HepG2 (cell line): ENCODE measurements at regions not wholly inside any gene's neighbourhood (a gene's known extent, or its start where the extent isn't known, plus 50 kb on each side); places are given as distances from the start of the nearest gene placed in this dataset.

ENCODE experiments used
- CBX5 ChIP-seq: sonication (generic); formaldehyde crosslinking; IDR thresholded peaks from 2 replicates; pipeline ENCODE4 v1.4.0; 2020; ENCODE audit warnings: missing genetic modification reagents, borderline replicate concordance
- CTCF ChIP-seq: sonication (generic); formaldehyde crosslinking; IDR thresholded peaks from 2 replicates; pipeline ENCODE4 v1.5.0; 2020; ENCODE audit warnings: mild to moderate bottlenecking, missing genetic modification reagents, moderate library complexity
- FOSL2 ChIP-seq: sonication (generic); formaldehyde crosslinking; IDR thresholded peaks from 2 replicates; pipeline ENCODE4 v1.4.0; 2020; ENCODE audit warnings: missing genetic modification reagents
- HNF4G ChIP-seq, 2 experiments: sonication (generic) in 1 of 2; formaldehyde crosslinking in 1 of 2; IDR thresholded peaks; 2 replicates each; pipeline versions ENCODE4 v1.4.0 to v1.6.1; 2011 to 2020; ENCODE audit warnings: borderline replicate concordance in 2 of 2, low read depth in 2 of 2, mild to moderate bottlenecking in 2 of 2, low read length in 1 of 2, missing genetic modification reagents in 1 of 2, moderate library complexity in 1 of 2
- KAT8 ChIP-seq: IDR thresholded peaks from 2 replicates; pipeline ENCODE4 v1.6.1; 2016; ENCODE audit warnings: missing genetic modification reagents, missing compliant biosample characterization
- MEIS1 ChIP-seq: sonication (generic); formaldehyde crosslinking; IDR thresholded peaks from 2 replicates; pipeline ENCODE4 v1.9.0; 2021; ENCODE audit warnings: mild to moderate bottlenecking, missing genetic modification reagents, moderate library complexity, borderline replicate concordance
- MLXIP ChIP-seq: sonication (generic); formaldehyde crosslinking; IDR thresholded peaks from 2 replicates; pipeline ENCODE4 v1.9.0; 2021; ENCODE audit warnings: missing genetic modification reagents, borderline replicate concordance
- MYNN ChIP-seq: sonication (generic); formaldehyde crosslinking; IDR thresholded peaks from 2 replicates; pipeline ENCODE4 v1.4.0; 2020; ENCODE audit warnings: mild to moderate bottlenecking, low read depth, missing genetic modification reagents
- POLR2A ChIP-seq, 2 experiments: IDR thresholded peaks; 2 replicates each; pipeline ENCODE4 v1.6.1; 2011; ENCODE audit warnings: low read depth in 2 of 2, low read length in 2 of 2, mild to moderate bottlenecking in 1 of 2, moderate library complexity in 1 of 2; ENCODE audit not compliant: insufficient read depth in 1 of 2
- RBM22 ChIP-seq: fragments of 200-400 bp; formaldehyde crosslinking; optimal IDR thresholded peaks from 2 replicates; pipeline ENCODE3; 2017; ENCODE audit warnings: mild to moderate bottlenecking, low read length, moderate library complexity
- SRSF9 ChIP-seq: fragments of 200-400 bp; formaldehyde crosslinking; IDR thresholded peaks from 2 replicates; pipeline ENCODE4 v1.6.1; 2018; ENCODE audit warnings: borderline replicate concordance, mild to moderate bottlenecking, low read depth, low read length; ENCODE audit not compliant: insufficient read depth, poor library complexity, severe bottlenecking
- ZNF260 ChIP-seq: sonication (generic); formaldehyde crosslinking; IDR thresholded peaks from 2 replicates; pipeline ENCODE4 v1.4.0; 2020; ENCODE audit warnings: missing genetic modification reagents, low read depth, mild to moderate bottlenecking, borderline replicate concordance
- ZNF891 ChIP-seq: sonication (generic); formaldehyde crosslinking; IDR thresholded peaks from 2 replicates; pipeline ENCODE4 v1.5.0; 2020; ENCODE audit warnings: mild to moderate bottlenecking, missing genetic modification reagents
- TF ChIP-seq, protein P1 (sequence below): sonication (generic); formaldehyde crosslinking; conservative IDR thresholded peaks from 2 replicates; pipeline ENCODE4 v1.4.0; 2020; ENCODE audit warnings: missing genetic modification reagents

- TF ChIP-seq MEIS1 (CRISPR knock-in tag) (no peak), MLXIP (CRISPR knock-in tag) (no peak), CTCF (no peak), CBX5 (no peak), POLR2A (IDR thresholded peaks at IDR 0.05; ENCODE audit: insufficient read depth in 1 of 2, low read depth in 2 of 2, low read length in 2 of 2) (no peak), HNF4G (IDR thresholded peaks at IDR 0.05; ENCODE audit: borderline replicate concordance, low read depth, low read length) (no peak), HNF4G (CRISPR knock-in tag; IDR thresholded peaks at IDR 0.05; ENCODE audit: borderline replicate concordance, low read depth) (no peak), KAT8 (no peak), ZNF891 (CRISPR knock-in tag) (no peak), ZNF260 (CRISPR knock-in tag) (no peak), SRSF9 (no peak), MYNN (CRISPR knock-in tag) (no peak), RBM22 (no peak), FOSL2 (CRISPR knock-in tag) (no peak)
- TF ChIP-seq, protein P1, sequence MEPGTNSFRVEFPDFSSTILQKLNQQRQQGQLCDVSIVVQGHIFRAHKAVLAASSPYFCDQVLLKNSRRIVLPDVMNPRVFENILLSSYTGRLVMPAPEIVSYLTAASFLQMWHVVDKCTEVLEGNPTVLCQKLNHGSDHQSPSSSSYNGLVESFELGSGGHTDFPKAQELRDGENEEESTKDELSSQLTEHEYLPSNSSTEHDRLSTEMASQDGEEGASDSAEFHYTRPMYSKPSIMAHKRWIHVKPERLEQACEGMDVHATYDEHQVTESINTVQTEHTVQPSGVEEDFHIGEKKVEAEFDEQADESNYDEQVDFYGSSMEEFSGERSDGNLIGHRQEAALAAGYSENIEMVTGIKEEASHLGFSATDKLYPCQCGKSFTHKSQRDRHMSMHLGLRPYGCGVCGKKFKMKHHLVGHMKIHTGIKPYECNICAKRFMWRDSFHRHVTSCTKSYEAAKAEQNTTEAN (CRISPR knock-in tag), result no peak
These were observed 1069.1 kb downstream of the SLC6A15 start for GRCh38 chr12:83843541-83843940.
